Femur (tissue), 1 donor: ENCODE measurements at regions not wholly inside any gene's neighbourhood (a gene's known extent, or its start where the extent isn't known, plus 50 kb on each side); places are given as distances from the start of the nearest gene placed in this dataset.

Source experiments
- DNase-seq: peaks from one replicate; pipeline ENCODE4 v3.0.0-alpha.2; 2017

DNA sequence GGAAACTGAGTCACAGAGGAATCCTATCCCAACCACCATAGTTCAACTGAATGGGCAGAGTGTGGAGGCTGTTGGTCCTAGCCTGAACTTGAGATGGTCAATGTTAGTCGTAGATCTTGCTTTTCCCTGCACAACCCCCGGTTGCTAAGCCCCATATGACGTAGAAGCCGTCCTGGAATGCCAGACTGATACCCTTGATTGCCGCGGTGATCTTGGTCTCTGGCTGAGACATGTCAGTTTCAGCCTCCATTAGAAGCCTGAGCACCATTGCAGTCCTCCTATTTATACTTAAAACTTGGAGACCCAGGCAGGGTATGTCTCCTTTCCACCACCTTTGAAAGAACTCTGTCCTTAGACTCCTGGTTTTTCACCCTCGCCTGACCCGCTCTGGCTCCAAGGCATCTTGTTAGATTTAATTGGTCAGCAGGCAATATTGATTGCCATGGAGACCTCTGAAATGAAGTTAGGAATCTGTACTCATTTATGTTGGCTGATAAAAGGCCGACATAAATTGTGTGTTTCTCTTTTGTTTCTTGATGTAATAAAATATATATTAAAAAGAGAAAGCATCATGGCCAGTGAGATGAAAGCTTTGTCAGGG lies 53.4 kb downstream of the RPLP1 start:
- DNase-seq: no peak

DNA sequence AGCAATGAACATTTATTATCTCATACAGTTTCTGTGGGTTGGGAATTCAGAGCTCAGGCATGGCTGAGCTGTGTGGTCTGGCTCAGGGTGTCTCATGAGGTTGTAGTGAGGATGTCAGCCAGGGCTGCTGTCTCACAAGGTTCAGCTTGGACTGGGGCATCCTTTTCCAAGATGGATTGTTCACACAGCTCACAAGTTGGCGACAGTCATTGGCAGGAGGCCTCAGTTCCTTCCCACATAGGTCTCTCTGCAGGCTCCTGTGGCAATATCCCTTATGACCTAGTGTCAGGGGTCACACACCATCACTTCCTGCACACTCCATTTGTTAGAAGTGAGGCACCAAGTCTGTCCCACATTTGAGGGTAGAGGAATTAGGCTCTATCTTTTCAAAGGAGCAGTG lies 56.0 kb downstream of the RPLP1 start:
- DNase-seq: no peak

DNA sequence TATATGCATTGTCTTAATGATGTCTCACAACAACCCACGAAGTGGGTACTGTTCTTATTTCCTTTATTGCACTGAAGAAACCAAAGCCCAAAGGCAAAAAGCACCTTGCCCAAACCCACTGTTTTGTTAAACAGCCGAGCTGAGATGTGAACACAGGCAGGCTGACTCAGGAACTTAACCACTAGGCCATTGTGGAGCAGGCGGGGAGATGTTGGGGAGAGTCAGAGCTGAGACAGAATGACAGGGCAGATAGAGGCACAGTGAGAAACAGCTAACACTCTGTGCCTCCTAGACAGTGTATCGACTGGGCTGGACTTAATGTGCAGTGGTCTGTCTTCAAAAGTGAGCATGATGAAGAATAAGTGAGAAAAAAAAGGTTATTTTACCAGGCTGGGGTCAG lies 56.5 kb downstream of the RPLP1 start:
- no peak for DNase-seq

DNA sequence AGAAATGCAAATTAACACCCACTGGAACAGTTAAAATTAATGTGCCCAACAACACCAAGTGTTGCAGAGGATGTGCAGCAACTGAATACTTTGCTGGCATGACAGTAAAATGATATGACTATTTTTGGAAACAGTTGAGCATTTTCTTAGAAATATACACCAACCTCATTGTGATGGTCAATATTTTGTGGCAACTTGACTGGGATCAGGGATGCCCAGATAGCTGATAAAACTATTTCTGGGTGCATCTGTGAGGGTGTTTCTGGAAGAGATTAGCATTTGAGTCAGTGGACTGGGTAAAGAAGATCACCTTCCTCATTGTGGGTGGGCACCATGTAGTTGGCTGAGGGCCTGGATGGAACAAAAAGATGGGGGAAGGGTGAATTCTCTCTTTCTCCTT lies 57.9 kb downstream of the RPLP1 start:
- no peak for DNase-seq

DNA sequence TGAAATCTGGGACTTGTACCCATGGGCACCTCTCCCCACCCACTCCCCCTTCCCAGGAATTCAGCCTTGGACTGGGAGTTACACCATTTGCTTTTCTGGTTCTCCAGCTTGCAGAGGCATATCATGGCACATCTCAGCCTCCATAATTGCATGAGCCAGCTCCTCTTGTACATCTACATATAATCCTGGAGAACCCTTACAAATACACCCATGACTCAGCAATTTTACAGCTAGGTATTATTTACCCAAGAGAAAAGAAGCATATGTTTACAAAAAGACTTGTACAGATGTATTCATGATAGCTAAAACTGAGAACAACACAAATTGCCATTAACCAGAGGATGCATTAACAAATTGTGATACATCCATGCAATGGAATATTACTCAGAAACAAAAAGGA lies 58.4 kb downstream of the RPLP1 start:
- no peak for DNase-seq

DNA sequence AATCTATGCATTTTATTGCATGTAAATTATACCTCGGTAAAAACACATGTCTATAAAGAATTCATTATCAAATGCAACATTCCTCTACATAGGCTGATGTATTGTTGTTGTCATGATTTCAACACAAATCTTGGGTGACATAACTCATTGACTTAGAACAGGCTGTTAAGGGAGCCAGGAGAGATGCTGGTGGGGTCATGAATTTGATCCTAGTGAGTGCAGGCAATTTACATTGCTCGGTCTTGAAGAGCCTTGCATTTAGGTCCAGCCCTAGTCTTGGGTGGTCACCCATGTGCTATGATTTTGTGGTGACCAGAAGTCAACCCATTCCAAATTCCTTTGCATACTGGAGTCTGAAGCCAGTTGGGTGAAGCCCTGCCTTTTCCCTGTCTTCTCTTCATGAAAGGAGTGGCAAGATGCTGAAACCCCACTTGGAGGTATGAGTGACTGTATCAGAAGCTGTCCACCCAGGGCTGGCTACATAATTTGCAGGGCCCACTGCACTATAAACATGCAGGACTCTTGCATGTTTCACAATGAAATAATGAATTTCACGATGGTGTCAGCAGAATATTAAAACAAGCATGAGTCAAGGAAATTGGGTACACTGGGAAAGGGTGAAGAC lies 59.2 kb downstream of the RPLP1 start:
- DNase-seq: no peak

DNA sequence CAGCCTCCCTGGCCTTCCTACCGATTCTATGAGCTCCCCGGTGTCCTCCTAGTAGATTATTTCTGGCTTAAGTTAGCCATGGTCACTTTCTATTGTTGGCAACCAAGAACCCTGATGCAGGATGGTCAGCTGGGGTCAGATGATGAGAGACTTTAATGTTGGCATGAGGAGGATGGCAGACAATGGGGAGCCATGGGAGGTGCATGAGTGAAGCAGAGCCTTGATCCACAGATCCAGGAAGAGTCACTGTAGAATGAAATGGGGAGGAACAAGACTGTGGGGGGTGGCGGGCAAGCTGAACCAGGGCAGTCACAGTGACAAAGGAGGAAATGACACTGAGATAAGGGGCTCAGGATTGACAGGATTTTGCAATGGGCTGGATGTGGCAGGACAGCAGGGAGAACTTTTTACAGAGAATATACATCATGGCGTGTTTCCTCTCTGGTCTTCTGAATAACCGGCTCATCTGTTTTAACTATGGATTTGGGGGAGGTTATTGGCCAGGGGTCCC lies 60.9 kb downstream of the RPLP1 start:
- no peak for DNase-seq

DNA sequence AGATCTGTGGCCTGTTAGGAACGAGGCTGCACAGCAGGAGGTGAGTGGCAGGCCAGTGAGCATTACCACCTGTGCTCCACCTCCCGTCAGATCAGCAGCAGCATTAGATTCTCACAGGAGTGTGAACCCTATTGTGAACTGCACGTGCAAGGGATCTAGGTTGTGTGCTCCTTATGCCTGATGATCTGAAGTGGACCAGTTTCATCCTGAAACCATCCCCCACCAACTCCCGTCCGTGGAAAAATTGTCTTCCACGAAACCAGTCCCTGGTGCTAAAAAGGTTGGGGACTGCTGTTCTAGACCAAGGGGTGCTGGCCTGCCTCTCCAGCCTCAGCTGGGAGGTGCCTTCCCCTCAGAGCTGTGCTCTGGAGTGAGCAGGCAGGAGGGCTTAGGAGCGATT lies 61.4 kb downstream of the RPLP1 start:
- no peak for DNase-seq

DNA sequence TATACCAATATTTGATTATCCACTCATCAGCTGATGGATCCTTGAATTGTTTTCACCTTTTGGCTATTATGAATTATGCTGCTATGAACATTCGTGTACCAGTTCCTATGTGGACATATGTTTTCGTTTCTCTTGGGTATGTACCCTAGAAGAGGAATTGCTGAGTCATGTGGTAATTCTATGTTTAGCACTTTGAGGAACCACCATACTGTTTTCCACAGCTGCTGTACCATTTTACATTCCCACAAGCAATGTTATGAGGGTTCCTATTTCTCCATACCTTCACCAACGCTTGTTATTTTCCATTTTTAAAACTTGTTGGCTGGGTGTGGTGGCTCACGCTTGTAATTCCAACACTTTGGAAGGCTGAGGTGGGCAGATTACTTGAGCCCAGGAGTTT lies 62.9 kb downstream of the RPLP1 start:
- no peak for DNase-seq

DNA sequence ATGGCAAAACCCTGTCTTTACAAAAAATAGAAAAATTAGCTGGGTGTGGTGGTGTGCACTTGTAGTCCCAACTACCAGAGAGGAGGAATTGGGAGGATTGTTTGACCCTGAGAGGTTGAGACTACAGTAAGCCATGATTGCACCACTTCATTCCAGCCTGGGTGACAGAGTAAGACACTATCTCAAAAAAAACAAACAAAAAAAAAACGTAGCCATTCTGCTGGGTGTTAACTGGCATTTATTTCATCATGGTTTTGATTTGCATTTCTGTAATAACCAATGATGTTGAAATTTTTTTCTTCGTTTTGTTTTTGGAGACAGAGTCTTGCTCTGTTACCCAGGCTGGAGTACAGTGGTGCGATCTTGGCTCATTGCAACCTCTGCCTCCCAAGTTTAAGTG lies 63.3 kb downstream of the RPLP1 start:
- no peak for DNase-seq

DNA sequence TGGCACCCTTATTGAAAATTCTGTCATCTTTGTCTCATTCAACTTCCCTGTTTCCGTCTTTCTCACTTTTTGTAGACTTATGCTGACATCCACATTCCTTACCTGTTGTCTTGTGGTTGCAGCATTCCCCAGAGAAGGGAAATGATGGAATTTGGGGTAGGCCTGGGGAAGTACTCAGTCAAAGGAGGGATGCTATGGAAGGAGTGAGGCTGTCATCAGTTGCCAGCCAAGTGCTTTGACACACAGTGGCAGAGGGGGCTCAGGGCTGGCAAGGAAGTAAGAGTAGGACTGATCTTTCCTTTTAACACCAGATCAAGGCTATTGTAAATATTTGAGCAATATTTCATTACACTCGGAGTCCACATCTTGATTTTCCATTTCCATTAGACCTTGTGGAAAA lies 64.4 kb downstream of the RPLP1 start:
- DNase-seq: no peak

DNA sequence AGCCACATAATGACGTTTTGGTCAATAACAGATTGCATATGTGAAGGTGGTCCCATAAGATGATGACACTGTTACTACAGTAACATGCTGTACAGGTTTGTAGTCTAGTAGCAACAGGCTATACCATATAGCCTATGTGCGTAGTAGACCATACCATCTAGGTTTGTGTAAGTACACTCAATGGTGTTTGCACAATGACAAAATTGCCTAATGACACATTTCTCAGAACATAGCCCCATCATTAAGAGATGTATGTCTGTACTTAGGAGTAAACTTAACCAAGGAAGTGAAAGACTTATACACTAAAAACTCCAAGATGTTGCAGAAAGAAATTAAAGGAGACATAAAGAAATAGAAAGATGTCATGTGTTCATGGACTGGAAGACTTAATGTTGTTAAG lies 66.2 kb downstream of the RPLP1 start:
- DNase-seq: no peak

DNA sequence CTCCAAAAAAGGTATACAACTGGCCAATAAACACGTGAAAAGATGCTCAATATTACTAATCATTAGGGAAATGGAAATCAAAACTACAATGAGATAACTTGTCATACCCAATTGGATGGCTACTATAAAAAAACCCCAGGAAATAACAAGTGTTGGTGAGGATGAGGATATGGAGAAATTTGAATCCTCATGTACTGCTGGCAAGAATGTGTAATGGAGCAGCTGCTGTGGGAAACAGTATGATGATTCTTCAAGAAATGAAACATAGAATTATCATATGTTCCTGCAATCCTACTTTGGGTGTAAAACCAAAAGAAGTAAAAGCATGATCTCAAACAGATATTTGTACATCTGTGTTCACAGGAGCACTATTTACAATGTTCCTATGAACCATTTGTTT lies 67.4 kb downstream of the RPLP1 start:
- no peak for DNase-seq

DNA sequence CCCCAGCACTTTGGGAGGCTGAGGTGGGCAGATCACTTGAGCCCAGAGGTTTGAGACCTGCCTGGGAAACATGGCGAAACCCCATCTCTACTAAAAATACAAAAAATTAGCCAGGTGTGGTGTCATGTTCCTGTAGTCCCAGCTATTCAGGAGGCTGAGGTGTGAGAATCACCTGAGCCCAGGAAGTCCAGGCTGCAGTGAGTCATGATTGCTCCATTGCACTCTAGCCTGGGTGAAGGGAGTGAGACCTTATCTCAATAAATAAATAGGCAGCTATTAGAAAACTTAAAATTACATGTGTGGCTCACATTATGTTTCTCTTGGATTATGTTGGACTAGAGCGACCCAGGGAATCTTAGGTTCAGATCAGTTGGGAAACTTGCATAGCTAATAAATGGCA lies 69.7 kb downstream of the RPLP1 start:
- DNase-seq: no peak

DNA sequence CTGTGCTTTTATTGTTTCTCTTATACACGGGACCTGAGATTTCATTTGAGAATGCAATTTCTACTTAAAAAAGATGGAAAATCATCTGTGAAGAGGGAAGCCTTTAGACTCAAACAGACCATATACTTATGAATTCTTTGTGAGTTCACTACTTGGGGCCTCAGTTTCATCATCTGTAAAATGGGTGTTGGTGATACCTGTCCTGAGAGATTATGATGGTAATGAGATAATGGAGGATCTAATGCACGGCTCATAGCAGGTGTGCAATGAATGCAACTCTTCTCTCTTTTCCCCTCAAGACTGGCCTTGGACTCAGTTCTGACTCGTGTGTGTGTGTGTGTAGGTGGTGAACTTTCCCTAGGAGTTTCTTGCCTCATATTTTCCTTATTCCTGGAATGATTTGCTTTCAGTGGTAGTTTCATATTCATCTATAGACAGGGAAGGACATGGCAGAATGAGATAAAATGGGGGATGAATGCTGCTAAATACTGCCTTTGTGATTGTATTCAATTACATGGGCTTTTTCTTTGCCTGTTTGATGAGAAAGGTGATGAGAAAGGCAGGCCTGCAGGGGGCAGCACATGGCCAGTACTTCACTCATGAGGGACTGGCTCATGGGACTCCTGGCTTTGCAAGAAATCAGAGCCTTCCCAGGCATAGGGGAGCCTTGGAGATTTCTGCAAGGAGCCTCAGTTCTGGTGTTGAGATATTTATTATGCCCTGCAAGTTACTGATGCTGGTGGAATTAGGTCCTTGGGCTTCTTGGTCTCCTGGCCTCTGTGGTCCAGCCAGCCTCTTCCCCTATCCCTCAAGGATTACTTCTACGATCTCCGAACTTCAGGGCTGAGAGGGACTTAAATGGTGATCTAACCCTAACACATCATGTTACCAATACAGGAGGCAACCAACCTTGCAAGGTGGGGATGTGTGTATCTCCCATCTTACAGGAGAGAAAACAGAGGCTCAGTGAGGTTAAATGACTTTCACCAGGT lies 70.7 kb downstream of the RPLP1 start:
- peak; percentile 90 for DNase-seq

DNA sequence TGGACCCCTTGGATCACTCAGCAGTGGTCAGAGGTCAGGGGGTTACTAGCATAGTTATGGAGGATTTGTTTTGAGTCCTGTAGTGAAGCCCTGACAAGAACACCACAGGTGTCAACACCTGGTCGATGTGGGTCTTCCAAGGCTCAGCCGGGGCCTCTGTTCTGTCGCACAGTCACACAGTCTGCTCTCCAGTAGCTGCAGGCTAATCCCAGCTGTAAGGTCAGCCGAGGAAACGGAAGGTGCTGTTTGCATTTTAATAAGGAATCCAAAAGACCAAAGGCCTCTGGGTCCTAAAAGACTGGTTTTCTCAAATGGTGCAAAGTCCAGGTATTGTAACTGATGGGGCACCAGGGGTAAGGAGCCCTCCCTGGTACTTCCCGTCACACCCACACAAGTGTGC lies 71.7 kb downstream of the RPLP1 start:
- DNase-seq: no peak

DNA sequence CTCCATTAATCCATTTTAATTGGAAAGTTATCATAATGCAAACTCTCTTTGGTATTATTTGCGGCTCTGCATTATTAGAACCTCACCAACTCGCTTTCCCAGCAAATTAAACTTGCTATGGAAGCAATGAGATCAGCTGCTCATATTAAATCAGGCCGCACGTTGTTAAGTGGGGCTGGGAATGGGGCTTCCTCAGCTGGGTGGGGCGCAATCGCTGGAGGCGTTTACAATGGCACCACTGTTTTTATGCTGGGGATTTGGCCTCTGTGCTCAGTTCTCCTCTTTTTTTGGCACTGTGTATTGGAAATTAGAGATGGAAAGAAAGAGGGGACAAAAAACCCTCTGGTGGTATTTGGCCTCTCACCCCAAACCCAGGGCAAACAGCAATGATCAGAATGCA lies 72.2 kb downstream of the RPLP1 start:
- DNase-seq: peak; percentile 66

DNA sequence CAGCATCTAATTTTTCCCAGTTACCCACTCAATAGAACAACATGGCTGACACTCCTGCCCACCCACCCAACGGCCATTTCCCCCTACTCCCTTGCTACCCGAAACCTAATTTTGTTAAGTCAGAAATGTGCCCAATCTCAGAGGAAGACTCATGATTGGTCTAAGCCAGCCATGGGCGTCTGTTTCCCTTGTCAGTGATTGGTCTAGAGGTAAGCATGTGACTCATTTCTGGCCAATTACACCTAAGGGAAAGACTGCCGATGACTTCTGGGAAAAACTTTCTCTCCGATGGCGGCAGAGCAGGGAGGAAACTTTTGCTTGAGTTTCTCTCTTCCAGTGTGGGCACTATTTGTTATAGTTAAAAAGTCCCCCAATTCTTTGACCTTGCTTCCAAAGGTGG lies 72.9 kb downstream of the RPLP1 start:
- no peak for DNase-seq

DNA sequence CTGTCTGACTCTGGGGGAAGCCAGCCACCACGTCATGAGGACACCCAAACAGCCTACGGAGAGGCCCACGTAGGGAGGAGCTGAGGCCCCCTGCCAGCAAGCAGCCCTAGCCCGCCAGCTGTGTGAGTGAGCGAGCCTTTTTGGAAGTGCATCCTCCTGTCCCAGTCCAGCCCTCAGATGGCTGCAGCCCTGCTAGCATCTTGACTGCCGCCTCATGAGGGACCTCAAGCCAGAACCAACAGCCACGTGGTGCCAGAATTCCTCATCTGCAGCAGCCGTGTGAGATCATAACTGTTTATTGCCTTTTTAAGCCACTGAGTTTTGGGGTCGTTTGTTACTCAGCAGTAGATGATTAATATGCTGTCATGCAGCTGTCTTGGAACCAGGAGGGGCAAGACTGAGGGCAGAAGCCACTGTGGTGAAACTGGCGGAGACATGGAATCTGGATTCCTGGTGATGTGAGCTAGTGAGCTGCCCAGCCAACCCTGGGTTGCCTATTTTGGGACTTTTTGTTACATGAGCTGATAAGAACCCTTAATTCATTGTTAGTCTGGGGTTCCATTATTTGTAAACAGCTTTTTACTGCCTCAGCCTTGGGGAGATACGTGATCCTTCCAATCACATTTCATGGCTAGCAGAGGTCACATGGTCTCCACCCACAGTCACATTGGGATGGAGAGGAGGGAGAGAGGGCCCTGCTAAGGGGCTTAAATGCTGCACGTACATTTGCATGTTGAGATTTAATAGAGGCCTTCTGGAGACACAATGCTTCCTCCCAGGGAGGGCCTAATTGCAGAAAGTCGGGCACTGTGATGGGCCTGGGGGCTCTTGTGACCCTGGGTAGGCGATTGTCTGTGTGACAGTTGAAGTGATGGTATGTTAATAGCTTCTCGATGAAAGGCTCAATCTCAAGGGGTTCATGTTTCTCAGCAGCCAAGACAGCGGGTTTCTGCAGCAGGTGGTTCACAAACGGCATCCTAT lies 73.8 kb downstream of the RPLP1 start:
- DNase-seq: peak; percentile 41

DNA sequence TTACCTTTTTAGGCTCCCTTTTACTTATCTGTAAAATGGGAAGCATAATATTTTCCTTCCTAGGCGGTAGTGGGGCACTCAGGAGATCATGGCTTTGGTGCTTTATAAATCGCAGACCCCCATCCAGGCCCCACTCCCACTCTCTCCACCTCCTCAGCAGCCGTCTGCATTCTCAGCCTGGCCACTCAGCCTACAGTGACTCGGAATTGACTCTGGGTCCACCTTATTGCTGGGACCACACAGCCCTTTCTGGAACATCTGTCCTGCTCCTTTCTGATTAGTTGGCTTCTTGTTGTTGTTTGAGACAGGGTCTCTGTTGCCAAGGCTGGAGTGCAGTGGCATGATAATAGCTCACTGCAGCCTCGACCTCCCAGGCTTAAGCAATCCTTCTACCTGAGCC lies 76.5 kb downstream of the RPLP1 start:
- DNase-seq: no peak

DNA sequence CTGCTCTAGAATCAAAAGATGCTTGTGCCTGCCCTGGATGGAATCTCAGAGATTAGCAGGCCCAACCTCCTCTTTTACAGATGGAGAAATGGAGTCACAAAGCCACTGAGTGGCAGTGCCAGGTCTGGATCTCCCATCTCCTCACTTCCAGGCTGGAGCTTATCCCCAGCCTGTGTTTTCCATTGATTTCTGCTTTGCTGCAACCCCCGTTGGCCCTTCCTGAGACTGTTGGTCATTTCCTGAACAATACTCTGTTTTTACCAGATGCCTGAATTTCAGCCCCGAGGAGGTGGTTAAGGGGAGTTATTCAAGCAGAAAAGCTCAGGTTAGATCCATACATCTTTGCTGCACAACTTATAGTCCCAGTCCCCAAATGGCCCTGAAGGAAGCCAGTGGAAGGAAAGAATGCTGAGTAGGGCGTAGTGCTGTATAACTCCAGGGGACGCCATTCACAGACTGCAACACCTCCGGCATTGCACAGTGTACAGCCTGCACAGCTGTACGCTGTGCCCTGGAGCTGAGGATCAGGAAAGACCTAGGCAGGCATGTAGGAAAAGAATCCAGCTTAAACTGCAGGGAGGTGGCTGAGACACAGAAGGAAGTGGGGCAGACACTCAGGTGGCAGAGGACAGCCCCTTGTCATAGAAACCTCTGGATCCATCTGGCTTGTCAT lies 77.5 kb downstream of the RPLP1 start:
- no peak for DNase-seq
